ENCODE measurements at regions not wholly inside any gene's neighbourhood (a gene's known extent, or its start where the extent isn't known, plus 50 kb on each side); places are given as distances from the start of the nearest gene placed in this dataset.

GRCh38 chr5:71988808-71989207 lies 118.5 kb upstream of the MAP1B start:
- BruUV-seq (replicated peaks) = no TSS peak
- TF ChIP-seq, protein P1, sequence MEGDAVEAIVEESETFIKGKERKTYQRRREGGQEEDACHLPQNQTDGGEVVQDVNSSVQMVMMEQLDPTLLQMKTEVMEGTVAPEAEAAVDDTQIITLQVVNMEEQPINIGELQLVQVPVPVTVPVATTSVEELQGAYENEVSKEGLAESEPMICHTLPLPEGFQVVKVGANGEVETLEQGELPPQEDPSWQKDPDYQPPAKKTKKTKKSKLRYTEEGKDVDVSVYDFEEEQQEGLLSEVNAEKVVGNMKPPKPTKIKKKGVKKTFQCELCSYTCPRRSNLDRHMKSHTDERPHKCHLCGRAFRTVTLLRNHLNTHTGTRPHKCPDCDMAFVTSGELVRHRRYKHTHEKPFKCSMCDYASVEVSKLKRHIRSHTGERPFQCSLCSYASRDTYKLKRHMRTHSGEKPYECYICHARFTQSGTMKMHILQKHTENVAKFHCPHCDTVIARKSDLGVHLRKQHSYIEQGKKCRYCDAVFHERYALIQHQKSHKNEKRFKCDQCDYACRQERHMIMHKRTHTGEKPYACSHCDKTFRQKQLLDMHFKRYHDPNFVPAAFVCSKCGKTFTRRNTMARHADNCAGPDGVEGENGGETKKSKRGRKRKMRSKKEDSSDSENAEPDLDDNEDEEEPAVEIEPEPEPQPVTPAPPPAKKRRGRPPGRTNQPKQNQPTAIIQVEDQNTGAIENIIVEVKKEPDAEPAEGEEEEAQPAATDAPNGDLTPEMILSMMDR (IDR thresholded peaks at IDR 0.05; ENCODE audit: unreplicated experiment) = no peak
- no peaks in the 10 kb centered on the region for H3K36me3 Mint-ChIP-seq (ENCODE audit: insufficient read depth, unreplicated experiment)
- peaks cover 10% of the 10 kb centered on the region for H3K4me1 Mint-ChIP-seq (ENCODE audit: low read depth, unreplicated experiment)
- CTCF ChIA-PET = no interaction called here
- no peak for DNase-seq
- intact Hi-C loops (cut with micrococcal nuclease; ENCODE audit: unreplicated experiment) = no loop called here
- H3K27ac Mint-ChIP-seq (ENCODE audit: unreplicated experiment) = no peak overlapping the region
- no peak overlapping the region for H3K4me3 Mint-ChIP-seq (ENCODE audit: low read depth, unreplicated experiment)
- no peaks in the 10 kb centered on the region for H3K27me3 Mint-ChIP-seq (ENCODE audit: unreplicated experiment)
- peaks cover 8% of the 10 kb centered on the region for H3K9me3 Mint-ChIP-seq (ENCODE audit: low read depth, unreplicated experiment)

- CTCF ChIA-PET = no interaction called here
- BruUV-seq (replicated peaks) = no TSS peak
- TF ChIP-seq, protein P1 (IDR thresholded peaks at IDR 0.05; ENCODE audit: unreplicated experiment) = no peak
- Mint-ChIP-seq H3K9me3 (ENCODE audit: low read depth, unreplicated experiment) (peaks cover 4% of the 10 kb centered on the region), H3K27me3 (ENCODE audit: unreplicated experiment) (no peaks in the 10 kb centered on the region), H3K4me1 (ENCODE audit: low read depth, unreplicated experiment) (no peaks in the 10 kb centered on the region), H3K27ac (ENCODE audit: unreplicated experiment) (no peak overlapping the region), H3K36me3 (ENCODE audit: insufficient read depth, unreplicated experiment) (no peaks in the 10 kb centered on the region), H3K4me3 (ENCODE audit: low read depth, unreplicated experiment) (no peak overlapping the region)
- intact Hi-C loops (cut with micrococcal nuclease; ENCODE audit: unreplicated experiment) = no loop called here
- no peak for DNase-seq
Measured at GRCh38 chr5:71993600-71993999, 113.7 kb upstream of the MAP1B start.

DNA sequence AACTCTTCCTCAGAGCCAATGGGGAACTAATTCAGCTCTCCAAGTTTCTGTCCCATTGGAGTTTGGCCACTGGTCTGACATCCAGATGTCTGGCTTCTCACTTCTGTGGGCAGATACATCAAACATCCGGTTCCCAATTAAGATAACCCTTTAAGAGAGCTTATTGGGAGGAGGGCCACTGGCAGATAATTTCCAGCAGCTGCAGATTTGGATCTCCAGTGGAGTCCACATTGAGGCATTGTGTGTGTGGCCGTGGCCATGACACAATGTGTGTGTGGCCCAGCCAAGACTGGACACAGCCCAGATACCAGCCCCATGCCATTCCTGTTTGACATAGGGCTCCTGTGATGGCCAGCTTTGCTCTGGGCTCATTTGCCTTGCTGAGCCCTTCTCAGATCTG lies 110.5 kb upstream of the MAP1B start:
- H3K27ac Mint-ChIP-seq (ENCODE audit: unreplicated experiment) = no peak overlapping the region
- no TSS peak for BruUV-seq (replicated peaks)
- CTCF ChIA-PET = no interaction called here
- DNase-seq = no peak
- intact Hi-C loops (cut with micrococcal nuclease; ENCODE audit: unreplicated experiment) = no loop called here
- H3K27me3 Mint-ChIP-seq (ENCODE audit: unreplicated experiment) = no peaks in the 10 kb centered on the region
- H3K36me3 Mint-ChIP-seq (ENCODE audit: insufficient read depth, unreplicated experiment) = peaks cover 5% of the 10 kb centered on the region
- no peaks in the 10 kb centered on the region for H3K4me1 Mint-ChIP-seq (ENCODE audit: low read depth, unreplicated experiment)
- H3K9me3 Mint-ChIP-seq (ENCODE audit: low read depth, unreplicated experiment) = peaks cover 4% of the 10 kb centered on the region
- no peak overlapping the region for H3K4me3 Mint-ChIP-seq (ENCODE audit: low read depth, unreplicated experiment)
- TF ChIP-seq, protein P1 (IDR thresholded peaks at IDR 0.05; ENCODE audit: unreplicated experiment) = no peak

GRCh38 chr5:71998746-71999145 lies 108.5 kb upstream of the MAP1B start:
- Mint-ChIP-seq H3K4me3 (ENCODE audit: low read depth, unreplicated experiment) (no peak overlapping the region), H3K27me3 (ENCODE audit: unreplicated experiment) (no peaks in the 10 kb centered on the region), H3K36me3 (ENCODE audit: insufficient read depth, unreplicated experiment) (peaks cover 5% of the 10 kb centered on the region), H3K27ac (ENCODE audit: unreplicated experiment) (no peak overlapping the region), H3K9me3 (ENCODE audit: low read depth, unreplicated experiment) (peaks cover 4% of the 10 kb centered on the region), H3K4me1 (ENCODE audit: low read depth, unreplicated experiment) (no peaks in the 10 kb centered on the region)
- no peak for DNase-seq
- TF ChIP-seq, protein P1 (IDR thresholded peaks at IDR 0.05; ENCODE audit: unreplicated experiment) = no peak
- intact Hi-C loops (cut with micrococcal nuclease; ENCODE audit: unreplicated experiment) = no loop called here
- BruUV-seq (replicated peaks) = no TSS peak
- CTCF ChIA-PET = no interaction called here

DNA sequence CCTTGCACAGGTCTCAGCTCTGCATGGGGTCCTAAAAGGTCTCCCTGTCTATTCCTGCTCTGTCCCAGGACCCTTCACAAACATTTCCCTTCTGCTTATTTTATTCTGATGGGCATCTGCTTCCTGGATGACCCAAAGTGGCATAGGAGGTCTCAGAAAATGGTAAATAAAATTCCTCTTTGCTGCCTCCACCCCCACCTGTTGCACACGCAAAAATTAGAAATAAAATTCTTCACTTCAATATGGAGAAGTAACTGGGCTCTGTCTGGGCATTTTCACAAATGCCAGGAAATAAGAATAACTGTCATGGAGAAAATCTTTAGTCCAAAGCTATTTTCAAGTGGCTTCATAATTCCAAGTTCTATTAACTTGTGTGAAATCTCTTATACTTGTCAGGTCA lies 106.6 kb upstream of the MAP1B start:
- no peak for DNase-seq
- H3K9me3 Mint-ChIP-seq (ENCODE audit: low read depth, unreplicated experiment) = peaks cover 3% of the 10 kb centered on the region
- H3K27me3 Mint-ChIP-seq (ENCODE audit: unreplicated experiment) = no peaks in the 10 kb centered on the region
- TF ChIP-seq, protein P1 (IDR thresholded peaks at IDR 0.05; ENCODE audit: unreplicated experiment) = no peak
- H3K4me1 Mint-ChIP-seq (ENCODE audit: low read depth, unreplicated experiment) = peaks cover 9% of the 10 kb centered on the region
- CTCF ChIA-PET = no interaction called here
- no peak overlapping the region for H3K27ac Mint-ChIP-seq (ENCODE audit: unreplicated experiment)
- BruUV-seq (replicated peaks) = no TSS peak
- peaks cover 5% of the 10 kb centered on the region for H3K36me3 Mint-ChIP-seq (ENCODE audit: insufficient read depth, unreplicated experiment)
- intact Hi-C loops (cut with micrococcal nuclease; ENCODE audit: unreplicated experiment) = no loop called here
- H3K4me3 Mint-ChIP-seq (ENCODE audit: low read depth, unreplicated experiment) = no peak overlapping the region
